T-helper 1 cell treated with Interleukin-12 subunit alpha and Interleukin-12 subunit beta and Interleukin-4 antibody, amounts not matched to agents 30 ng/mL and 1 ng/mL, for 36 hours (primary cell): ENCODE measurements at regions not wholly inside any gene's neighbourhood (a gene's known extent, or its start where the extent isn't known, plus 50 kb on each side); places are given as distances from the start of the nearest gene placed in this dataset.
"Not testable (repeated sequence)": the region's sequence is repeated elsewhere in the genome, so short reads cannot be mapped to it uniquely, and the experiment has no call there.

Experiments
- intact Hi-C: fragments of 100-400 bp; cut with micrococcal nuclease; formaldehyde crosslinking; loops from one replicate; pipeline ENCODE4 v1.15.1; 2024

GRCh38 chr2:114132050-114132449 lies 242.2 kb downstream of the ACTR3 start:
- intact Hi-C loops: not testable (repeated sequence)

- intact Hi-C loops: no loop called here
These were observed 244.3 kb downstream of the ACTR3 start for GRCh38 chr2:114134146-114134545.

- intact Hi-C loops: no loop called here
These were observed 249.7 kb downstream of the ACTR3 start for GRCh38 chr2:114139542-114139941.

GRCh38 chr2:114156366-114157056 lies 266.6 kb downstream of the ACTR3 start:
- intact Hi-C loops: no loop called here

GRCh38 chr2:114157057-114157385 lies 267.1 kb downstream of the ACTR3 start:
- intact Hi-C loops: no loop called here

- intact Hi-C loops: no loop called here
These were observed 270.5 kb downstream of the ACTR3 start for GRCh38 chr2:114160263-114160981.

- intact Hi-C loops: no loop called here
These were observed 271.5 kb downstream of the ACTR3 start for GRCh38 chr2:114161371-114161770.

GRCh38 chr2:114167799-114168198 lies 274.6 kb upstream of the DPP10 start:
- intact Hi-C loops: no loop called here

- intact Hi-C loops: no loop called here
These were observed 272.4 kb upstream of the DPP10 start for GRCh38 chr2:114170070-114170469.

- intact Hi-C loops: no loop called here
These were observed 266.9 kb upstream of the DPP10 start for GRCh38 chr2:114175507-114175906.

GRCh38 chr2:114185501-114185900 lies 256.9 kb upstream of the DPP10 start:
- intact Hi-C loops: no loop called here

- intact Hi-C loops: no loop called here
These were observed 250.1 kb upstream of the DPP10 start for GRCh38 chr2:114192362-114192761.

GRCh38 chr2:114201781-114202180 lies 240.7 kb upstream of the DPP10 start:
- intact Hi-C loops: no loop called here

- intact Hi-C loops: no loop called here
These were observed 238.8 kb upstream of the DPP10 start for GRCh38 chr2:114203679-114204078.

GRCh38 chr2:114213808-114214207 lies 228.6 kb upstream of the DPP10 start:
- intact Hi-C loops: no loop called here

GRCh38 chr2:114218383-114218782 lies 224.1 kb upstream of the DPP10 start:
- intact Hi-C loops: no loop called here

GRCh38 chr2:114219456-114219855 lies 223.0 kb upstream of the DPP10 start:
- intact Hi-C loops: no loop called here

- intact Hi-C loops: no loop called here
These were observed 220.1 kb upstream of the DPP10 start for GRCh38 chr2:114222344-114222743.

GRCh38 chr2:114231921-114232320 lies 210.5 kb upstream of the DPP10 start:
- intact Hi-C loops: no loop called here

- intact Hi-C loops: no loop called here
These were observed 205.1 kb upstream of the DPP10 start for GRCh38 chr2:114237331-114237730.

- intact Hi-C loops: no loop called here
These were observed 203.4 kb upstream of the DPP10 start for GRCh38 chr2:114238910-114239559.

GRCh38 chr2:114248648-114249047 lies 193.8 kb upstream of the DPP10 start:
- intact Hi-C loops: no loop called here

- intact Hi-C loops: no loop called here
These were observed 189.7 kb upstream of the DPP10 start for GRCh38 chr2:114252713-114253112.
